HEK293T (cell line): ENCODE measurements at regions not wholly inside any gene's neighbourhood (a gene's known extent, or its start where the extent isn't known, plus 50 kb on each side); places are given as distances from the start of the nearest gene placed in this dataset.

Experiments
- ARNT ChIP-seq: fragments of 450-650 bp; IDR thresholded peaks from 2 replicates; pipeline ENCODE4 v1.6.1; 2017; ENCODE audit warnings: mild to moderate bottlenecking
- BHLHE40 ChIP-seq: fragments of 450-650 bp; IDR thresholded peaks from 2 replicates; pipeline ENCODE4 v1.6.1; 2016; ENCODE audit warnings: mild to moderate bottlenecking, moderate library complexity, borderline replicate concordance
- ELF4 ChIP-seq: fragments of 450-650 bp; IDR thresholded peaks from 2 replicates; pipeline ENCODE4 v1.6.1; 2017; ENCODE audit warnings: antibody characterized with exemption
- FOXA1 ChIP-seq: fragments of 450-650 bp; IDR thresholded peaks from 2 replicates; pipeline ENCODE4 v1.6.1; 2016; ENCODE audit warnings: mild to moderate bottlenecking
- FOXM1 ChIP-seq: fragments of 450-650 bp; IDR thresholded peaks from 2 replicates; pipeline ENCODE4 v1.6.1; 2017; ENCODE audit warnings: mild to moderate bottlenecking, borderline replicate concordance
- HDGF ChIP-seq: fragments of 450-650 bp; IDR thresholded peaks from 2 replicates; pipeline ENCODE4 v1.6.1; 2017; ENCODE audit warnings: antibody characterized with exemption, borderline replicate concordance
- L3MBTL2 ChIP-seq: fragments of 450-650 bp; conservative IDR thresholded peaks from 2 replicates; pipeline ENCODE4 v1.6.1; 2016; ENCODE audit warnings: mild to moderate bottlenecking
- SUZ12 ChIP-seq: fragments of 450-650 bp; IDR thresholded peaks from 2 replicates; pipeline ENCODE4 v1.6.1; 2016; ENCODE audit warnings: mild to moderate bottlenecking
- ZNF384 ChIP-seq: fragments of 450-650 bp; IDR thresholded peaks from 2 replicates; pipeline ENCODE4 v1.6.1; 2016

- TF ChIP-seq ELF4 (no peak), L3MBTL2 (no peak), FOXM1 (no peak), BHLHE40 (no peak), HDGF (no peak), ZNF384 (no peak), FOXA1 (no peak), SUZ12 (no peak), ARNT (no peak)
These were observed 69.7 kb upstream of the NECTIN1 start for GRCh38 chr11:119798656-119799055.
